ENCODE measurements at regions not wholly inside any gene's neighbourhood (a gene's known extent, or its start where the extent isn't known, plus 50 kb on each side); places are given as distances from the start of the nearest gene placed in this dataset.

DNA sequence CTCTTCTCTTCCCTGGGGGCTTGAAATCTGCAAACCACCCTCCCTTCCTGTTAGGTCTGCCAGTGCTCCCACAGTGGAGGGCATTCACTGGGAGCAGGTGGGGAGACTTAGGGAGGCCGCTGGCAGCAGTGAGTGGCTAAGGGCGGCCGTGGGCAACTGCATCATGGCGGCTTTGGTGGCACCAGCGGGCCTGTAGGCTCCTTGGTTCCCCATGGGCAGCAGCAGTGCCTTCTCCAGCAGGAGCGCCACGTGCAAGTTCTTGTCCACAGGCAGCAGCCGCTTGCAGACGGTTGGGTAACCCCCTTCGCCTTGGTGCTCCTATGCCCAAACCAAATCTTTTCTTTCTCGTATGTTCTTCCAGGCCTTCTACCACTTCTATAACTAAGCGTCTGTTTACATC, 158.2 kb downstream of the SREK1 start (continued):
- TF ChIP-seq, protein P1, sequence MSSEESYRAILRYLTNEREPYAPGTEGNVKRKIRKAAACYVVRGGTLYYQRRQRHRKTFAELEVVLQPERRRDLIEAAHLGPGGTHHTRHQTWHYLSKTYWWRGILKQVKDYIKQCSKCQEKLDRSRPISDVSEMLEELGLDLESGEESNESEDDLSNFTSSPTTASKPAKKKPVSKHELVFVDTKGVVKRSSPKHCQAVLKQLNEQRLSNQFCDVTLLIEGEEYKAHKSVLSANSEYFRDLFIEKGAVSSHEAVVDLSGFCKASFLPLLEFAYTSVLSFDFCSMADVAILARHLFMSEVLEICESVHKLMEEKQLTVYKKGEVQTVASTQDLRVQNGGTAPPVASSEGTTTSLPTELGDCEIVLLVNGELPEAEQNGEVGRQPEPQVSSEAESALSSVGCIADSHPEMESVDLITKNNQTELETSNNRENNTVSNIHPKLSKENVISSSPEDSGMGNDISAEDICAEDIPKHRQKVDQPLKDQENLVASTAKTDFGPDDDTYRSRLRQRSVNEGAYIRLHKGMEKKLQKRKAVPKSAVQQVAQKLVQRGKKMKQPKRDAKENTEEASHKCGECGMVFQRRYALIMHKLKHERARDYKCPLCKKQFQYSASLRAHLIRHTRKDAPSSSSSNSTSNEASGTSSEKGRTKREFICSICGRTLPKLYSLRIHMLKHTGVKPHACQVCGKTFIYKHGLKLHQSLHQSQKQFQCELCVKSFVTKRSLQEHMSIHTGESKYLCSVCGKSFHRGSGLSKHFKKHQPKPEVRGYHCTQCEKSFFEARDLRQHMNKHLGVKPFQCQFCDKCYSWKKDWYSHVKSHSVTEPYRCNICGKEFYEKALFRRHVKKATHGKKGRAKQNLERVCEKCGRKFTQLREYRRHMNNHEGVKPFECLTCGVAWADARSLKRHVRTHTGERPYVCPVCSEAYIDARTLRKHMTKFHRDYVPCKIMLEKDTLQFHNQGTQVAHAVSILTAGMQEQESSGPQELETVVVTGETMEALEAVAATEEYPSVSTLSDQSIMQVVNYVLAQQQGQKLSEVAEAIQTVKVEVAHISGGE (tag by site-specific recombination; conservative IDR thresholded peaks at IDR 0.05; ENCODE audit: low read depth): no peak
- TF ChIP-seq, protein P2, sequence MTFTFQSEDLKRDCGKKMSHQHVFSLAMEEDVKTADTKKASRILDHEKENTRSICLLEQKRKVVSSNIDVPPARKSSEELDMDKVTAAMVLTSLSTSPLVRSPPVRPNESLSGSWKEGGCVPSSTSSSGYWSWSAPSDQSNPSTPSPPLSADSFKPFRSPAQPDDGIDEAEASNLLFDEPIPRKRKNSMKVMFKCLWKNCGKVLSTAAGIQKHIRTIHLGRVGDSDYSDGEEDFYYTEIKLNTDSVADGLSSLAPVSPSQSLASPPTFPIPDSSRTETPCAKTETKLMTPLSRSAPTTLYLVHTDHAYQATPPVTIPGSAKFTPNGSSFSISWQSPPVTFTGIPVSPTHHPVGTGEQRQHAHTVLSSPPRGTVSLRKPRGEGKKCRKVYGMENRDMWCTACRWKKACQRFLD (tag by site-specific recombination; IDR thresholded peaks at IDR 0.05): no peak
- no peak for TF ChIP-seq SETDB1 (IDR thresholded peaks at IDR 0.05; ENCODE audit: insufficient read length, low read length)
- TF ChIP-seq ZBTB1 (tag by site-specific recombination; IDR thresholded peaks at IDR 0.05): no peak
- TF ChIP-seq ZNF76 (tag by site-specific recombination; IDR thresholded peaks at IDR 0.05; ENCODE audit: borderline replicate concordance, low read depth): no peak
- TF ChIP-seq, protein P3, sequence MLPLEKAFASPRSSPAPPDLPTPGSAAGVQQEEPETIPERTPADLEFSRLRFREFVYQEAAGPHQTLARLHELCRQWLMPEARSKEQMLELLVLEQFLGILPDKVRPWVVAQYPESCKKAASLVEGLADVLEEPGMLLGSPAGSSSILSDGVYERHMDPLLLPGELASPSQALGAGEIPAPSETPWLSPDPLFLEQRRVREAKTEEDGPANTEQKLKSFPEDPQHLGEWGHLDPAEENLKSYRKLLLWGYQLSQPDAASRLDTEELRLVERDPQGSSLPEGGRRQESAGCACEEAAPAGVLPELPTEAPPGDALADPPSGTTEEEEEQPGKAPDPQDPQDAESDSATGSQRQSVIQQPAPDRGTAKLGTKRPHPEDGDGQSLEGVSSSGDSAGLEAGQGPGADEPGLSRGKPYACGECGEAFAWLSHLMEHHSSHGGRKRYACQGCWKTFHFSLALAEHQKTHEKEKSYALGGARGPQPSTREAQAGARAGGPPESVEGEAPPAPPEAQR (tag by site-specific recombination; IDR thresholded peaks at IDR 0.05): no peak
- no peak for TF ChIP-seq KLF16 (tag by site-specific recombination; IDR thresholded peaks at IDR 0.05)
- TF ChIP-seq ZNF785 (tag by site-specific recombination; IDR thresholded peaks at IDR 0.05): no peak

DNA sequence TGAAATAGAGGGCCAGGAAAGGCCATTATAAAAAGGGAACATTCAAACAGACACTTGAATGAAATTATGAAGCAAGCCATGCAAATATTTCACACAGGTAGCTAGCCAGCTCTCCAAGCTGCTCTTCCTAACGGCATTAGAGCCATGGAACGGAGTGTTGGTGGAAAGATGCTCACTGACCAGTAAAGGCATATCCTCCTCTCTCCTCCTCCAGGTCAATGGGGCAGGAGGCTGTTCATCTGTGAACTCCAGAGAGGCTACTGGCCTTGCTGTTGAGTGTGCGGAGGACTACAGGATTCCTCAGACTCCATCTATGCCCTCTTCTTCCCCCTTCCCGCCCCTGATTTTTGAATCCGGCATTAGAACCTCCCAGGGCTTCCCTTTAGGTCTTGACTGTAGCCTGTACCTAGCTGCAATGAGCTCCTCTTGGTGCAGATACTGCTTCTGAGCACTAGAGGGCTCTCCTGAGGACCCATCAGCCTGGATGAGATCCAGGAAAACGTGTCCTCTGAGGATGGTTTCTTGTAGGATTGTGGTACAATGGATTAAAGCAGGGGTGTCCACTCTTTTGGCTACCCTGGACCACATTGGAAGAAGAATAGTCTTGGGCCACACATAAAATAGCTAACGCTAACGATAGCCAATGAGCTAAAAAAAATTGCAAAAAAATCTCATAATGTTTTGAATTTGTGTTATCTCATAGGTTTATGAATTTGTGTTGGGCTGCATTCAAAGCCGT, 162.2 kb downstream of the SREK1 start:
- Histone ChIP-seq H3K4me3 (ENCODE audit: low read depth, low read length) (no peak overlapping the region), H3K36me3 (ENCODE audit: control insufficient read depth in 2 of 2, insufficient read depth in 1 of 2, low read length in 2 of 2) (no peaks in the 10 kb centered on the region), H3K27ac (ENCODE audit: extremely low read depth, low read depth, low read length) (no peak overlapping the region), H3K9me3 (ENCODE audit: control insufficient read depth, insufficient read depth, low read depth, low read length) (no peaks in the 10 kb centered on the region), H3K4me1 (ENCODE audit: control insufficient read depth, insufficient read depth, low read length) (no peaks in the 10 kb centered on the region)
- ChIA-PET CTCF (interaction anchor here (0.5 to 5.0 kb wide), 87 partner anchors 8 to 1671 kb away, joined by 3 to 82 read pairs (median 4); no protein-coding TSS in a partner anchor), POLR2A (interaction anchor here (0.5 kb wide), 1 partner anchor 727 kb away, joined by 4 read pairs; no protein-coding TSS in a partner anchor)
- no peak for TF ChIP-seq ZNF785 (tag by site-specific recombination; IDR thresholded peaks at IDR 0.05)
- no peak for TF ChIP-seq ZNF473 (tag by site-specific recombination; IDR thresholded peaks at IDR 0.05)
- 0 out of 2 replicates have a peak, but pooled peaks have one; percentile 38 for TF ChIP-seq ZBTB17 (tag by site-specific recombination; IDR thresholded peaks at IDR 0.05)
- TF ChIP-seq ZNF654 (tag by site-specific recombination; IDR thresholded peaks at IDR 0.05; ENCODE audit: low read depth): peak; percentile 47
- TF ChIP-seq, protein P4, sequence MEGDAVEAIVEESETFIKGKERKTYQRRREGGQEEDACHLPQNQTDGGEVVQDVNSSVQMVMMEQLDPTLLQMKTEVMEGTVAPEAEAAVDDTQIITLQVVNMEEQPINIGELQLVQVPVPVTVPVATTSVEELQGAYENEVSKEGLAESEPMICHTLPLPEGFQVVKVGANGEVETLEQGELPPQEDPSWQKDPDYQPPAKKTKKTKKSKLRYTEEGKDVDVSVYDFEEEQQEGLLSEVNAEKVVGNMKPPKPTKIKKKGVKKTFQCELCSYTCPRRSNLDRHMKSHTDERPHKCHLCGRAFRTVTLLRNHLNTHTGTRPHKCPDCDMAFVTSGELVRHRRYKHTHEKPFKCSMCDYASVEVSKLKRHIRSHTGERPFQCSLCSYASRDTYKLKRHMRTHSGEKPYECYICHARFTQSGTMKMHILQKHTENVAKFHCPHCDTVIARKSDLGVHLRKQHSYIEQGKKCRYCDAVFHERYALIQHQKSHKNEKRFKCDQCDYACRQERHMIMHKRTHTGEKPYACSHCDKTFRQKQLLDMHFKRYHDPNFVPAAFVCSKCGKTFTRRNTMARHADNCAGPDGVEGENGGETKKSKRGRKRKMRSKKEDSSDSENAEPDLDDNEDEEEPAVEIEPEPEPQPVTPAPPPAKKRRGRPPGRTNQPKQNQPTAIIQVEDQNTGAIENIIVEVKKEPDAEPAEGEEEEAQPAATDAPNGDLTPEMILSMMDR (tag by site-specific recombination; IDR thresholded peaks at IDR 0.05): peak; percentile 44; the same call in 1 of the 2 replicates
- peak; percentile 40; the same call in 1 of the 2 replicates for TF ChIP-seq ZNF335 (tag by site-specific recombination; conservative IDR thresholded peaks at IDR 0.05)
- TF ChIP-seq, protein P5, sequence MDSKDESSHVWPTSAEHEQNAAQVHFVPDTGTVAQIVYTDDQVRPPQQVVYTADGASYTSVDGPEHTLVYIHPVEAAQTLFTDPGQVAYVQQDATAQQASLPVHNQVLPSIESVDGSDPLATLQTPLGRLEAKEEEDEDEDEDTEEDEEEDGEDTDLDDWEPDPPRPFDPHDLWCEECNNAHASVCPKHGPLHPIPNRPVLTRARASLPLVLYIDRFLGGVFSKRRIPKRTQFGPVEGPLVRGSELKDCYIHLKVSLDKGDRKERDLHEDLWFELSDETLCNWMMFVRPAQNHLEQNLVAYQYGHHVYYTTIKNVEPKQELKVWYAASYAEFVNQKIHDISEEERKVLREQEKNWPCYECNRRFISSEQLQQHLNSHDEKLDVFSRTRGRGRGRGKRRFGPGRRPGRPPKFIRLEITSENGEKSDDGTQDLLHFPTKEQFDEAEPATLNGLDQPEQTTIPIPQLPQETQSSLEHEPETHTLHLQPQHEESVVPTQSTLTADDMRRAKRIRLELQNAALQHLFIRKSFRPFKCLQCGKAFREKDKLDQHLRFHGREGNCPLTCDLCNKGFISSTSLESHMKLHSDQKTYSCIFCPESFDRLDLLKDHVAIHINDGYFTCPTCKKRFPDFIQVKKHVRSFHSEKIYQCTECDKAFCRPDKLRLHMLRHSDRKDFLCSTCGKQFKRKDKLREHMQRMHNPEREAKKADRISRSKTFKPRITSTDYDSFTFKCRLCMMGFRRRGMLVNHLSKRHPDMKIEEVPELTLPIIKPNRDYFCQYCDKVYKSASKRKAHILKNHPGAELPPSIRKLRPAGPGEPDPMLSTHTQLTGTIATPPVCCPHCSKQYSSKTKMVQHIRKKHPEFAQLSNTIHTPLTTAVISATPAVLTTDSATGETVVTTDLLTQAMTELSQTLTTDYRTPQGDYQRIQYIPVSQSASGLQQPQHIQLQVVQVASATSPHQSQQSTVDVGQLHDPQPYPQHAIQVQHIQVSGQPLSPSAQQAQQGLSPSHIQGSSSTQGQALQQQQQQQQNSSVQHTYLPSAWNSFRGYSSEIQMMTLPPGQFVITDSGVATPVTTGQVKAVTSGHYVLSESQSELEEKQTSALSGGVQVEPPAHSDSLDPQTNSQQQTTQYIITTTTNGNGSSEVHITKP (tag by site-specific recombination; IDR thresholded peaks at IDR 0.05): peak; percentile 31; the same call in 1 of the 2 replicates
- TF ChIP-seq ZNF843 (tag by site-specific recombination; IDR thresholded peaks at IDR 0.05): no peak
- TF ChIP-seq ZNF660 (tag by site-specific recombination; IDR thresholded peaks at IDR 0.05): peak; percentile 72; the same call in 1 of the 2 replicates
